ENCODE measurements at regions not wholly inside any gene's neighbourhood (a gene's known extent, or its start where the extent isn't known, plus 50 kb on each side); places are given as distances from the start of the nearest gene placed in this dataset.

- intact Hi-C loops (cut with DNase I) = no loop called here
- no peaks in the 10 kb centered on the region for H3K9me3 ChIP-seq
- TF ChIP-seq CTCF (IDR thresholded peaks at IDR 0.05) = no peak
- H3K9ac ChIP-seq (ENCODE audit: low read depth in 2 of 2, low read length in 2 of 2) = no peak overlapping the region
- no peaks in the 10 kb centered on the region for H3K36me3 ChIP-seq
- DNase-seq = no peak
- no peaks in the 10 kb centered on the region for H3K4me1 ChIP-seq
- H3K27ac ChIP-seq = no peak overlapping the region
- H3K4me3 ChIP-seq = no peak overlapping the region
- no peaks in the 10 kb centered on the region for H3K27me3 ChIP-seq
Observed at GRCh38 chr3:144119633-144120032, 148.0 kb downstream of the DIPK2A start.

GRCh38 chr3:144121661-144122060 lies 150.0 kb downstream of the DIPK2A start:
- Histone ChIP-seq H3K27ac (no peak overlapping the region), H3K9me3 (no peaks in the 10 kb centered on the region), H3K4me3 (no peak overlapping the region), H3K27me3 (no peaks in the 10 kb centered on the region), H3K36me3 (no peaks in the 10 kb centered on the region), H3K9ac (ENCODE audit: low read depth in 2 of 2, low read length in 2 of 2) (no peak overlapping the region), H3K4me1 (no peaks in the 10 kb centered on the region)
- no peak for TF ChIP-seq CTCF (IDR thresholded peaks at IDR 0.05)
- DNase-seq = no peak
- intact Hi-C loops (cut with DNase I) = no loop called here

- H3K36me3 ChIP-seq = no peaks in the 10 kb centered on the region
- TF ChIP-seq CTCF (IDR thresholded peaks at IDR 0.05) = no peak
- no peaks in the 10 kb centered on the region for H3K9me3 ChIP-seq
- H3K9ac ChIP-seq (ENCODE audit: low read depth in 2 of 2, low read length in 2 of 2) = no peak overlapping the region
- DNase-seq = no peak
- H3K27ac ChIP-seq = no peak overlapping the region
- intact Hi-C loops (cut with DNase I) = no loop called here
- no peaks in the 10 kb centered on the region for H3K4me1 ChIP-seq
- H3K27me3 ChIP-seq = no peaks in the 10 kb centered on the region
- no peak overlapping the region for H3K4me3 ChIP-seq
Observed at GRCh38 chr3:144127014-144127413, 155.4 kb downstream of the DIPK2A start.

GRCh38 chr3:144127700-144128099 lies 156.1 kb downstream of the DIPK2A start:
- intact Hi-C loops (cut with DNase I) = no loop called here

GRCh38 chr3:144128108-144128892 lies 156.7 kb downstream of the DIPK2A start:
- H3K27ac ChIP-seq = no peak overlapping the region
- H3K4me3 ChIP-seq = no peak overlapping the region
- no peak for TF ChIP-seq CTCF (IDR thresholded peaks at IDR 0.05)
- no peak overlapping the region for H3K9ac ChIP-seq (ENCODE audit: low read depth in 2 of 2, low read length in 2 of 2)
- H3K36me3 ChIP-seq = no peaks in the 10 kb centered on the region
- intact Hi-C loops (cut with DNase I) = no loop called here
- no peaks in the 10 kb centered on the region for H3K27me3 ChIP-seq
- H3K9me3 ChIP-seq = no peaks in the 10 kb centered on the region
- no peaks in the 10 kb centered on the region for H3K4me1 ChIP-seq
- no peak for DNase-seq

More at GRCh38 chr3:144127700-144128099, 156.1 kb downstream of the DIPK2A start:
- Histone ChIP-seq H3K27ac (no peak overlapping the region), H3K9me3 (no peaks in the 10 kb centered on the region), H3K4me3 (no peak overlapping the region), H3K36me3 (no peaks in the 10 kb centered on the region), H3K9ac (ENCODE audit: low read depth in 2 of 2, low read length in 2 of 2) (no peak overlapping the region), H3K4me1 (no peaks in the 10 kb centered on the region), H3K27me3 (no peaks in the 10 kb centered on the region)
- no peak for TF ChIP-seq CTCF (IDR thresholded peaks at IDR 0.05)
- no peak for DNase-seq

Data from colonic mucosa (tissue), 4 donors.